ENCODE measurements at regions not wholly inside any gene's neighbourhood (a gene's known extent, or its start where the extent isn't known, plus 50 kb on each side); places are given as distances from the start of the nearest gene placed in this dataset.

DNA sequence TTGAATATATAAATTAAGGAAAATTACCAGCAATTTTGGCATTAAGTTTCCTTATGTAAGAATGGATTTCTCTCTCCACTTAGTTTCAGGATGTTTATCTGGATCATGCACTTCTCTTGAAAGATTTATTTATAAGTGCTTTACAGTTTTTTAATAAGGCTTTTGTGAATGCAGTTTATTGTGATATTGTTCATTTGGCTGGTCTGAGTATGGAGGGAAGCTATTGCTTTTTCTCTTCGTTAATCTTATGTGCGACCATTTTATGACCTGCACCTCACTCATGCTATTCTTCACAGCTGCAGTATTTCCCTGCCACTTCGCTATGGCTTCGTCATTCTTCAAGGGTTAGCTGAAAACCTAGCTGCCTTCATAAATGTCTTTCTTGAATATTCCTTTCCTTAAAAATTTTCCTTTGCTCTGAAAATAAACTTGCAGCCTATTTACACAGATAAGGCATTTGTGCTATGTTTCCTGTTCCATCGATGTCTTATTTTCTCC, 233.4 kb downstream of the SOCS6 start:
- TF ChIP-seq, protein P1, sequence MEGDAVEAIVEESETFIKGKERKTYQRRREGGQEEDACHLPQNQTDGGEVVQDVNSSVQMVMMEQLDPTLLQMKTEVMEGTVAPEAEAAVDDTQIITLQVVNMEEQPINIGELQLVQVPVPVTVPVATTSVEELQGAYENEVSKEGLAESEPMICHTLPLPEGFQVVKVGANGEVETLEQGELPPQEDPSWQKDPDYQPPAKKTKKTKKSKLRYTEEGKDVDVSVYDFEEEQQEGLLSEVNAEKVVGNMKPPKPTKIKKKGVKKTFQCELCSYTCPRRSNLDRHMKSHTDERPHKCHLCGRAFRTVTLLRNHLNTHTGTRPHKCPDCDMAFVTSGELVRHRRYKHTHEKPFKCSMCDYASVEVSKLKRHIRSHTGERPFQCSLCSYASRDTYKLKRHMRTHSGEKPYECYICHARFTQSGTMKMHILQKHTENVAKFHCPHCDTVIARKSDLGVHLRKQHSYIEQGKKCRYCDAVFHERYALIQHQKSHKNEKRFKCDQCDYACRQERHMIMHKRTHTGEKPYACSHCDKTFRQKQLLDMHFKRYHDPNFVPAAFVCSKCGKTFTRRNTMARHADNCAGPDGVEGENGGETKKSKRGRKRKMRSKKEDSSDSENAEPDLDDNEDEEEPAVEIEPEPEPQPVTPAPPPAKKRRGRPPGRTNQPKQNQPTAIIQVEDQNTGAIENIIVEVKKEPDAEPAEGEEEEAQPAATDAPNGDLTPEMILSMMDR (IDR thresholded peaks at IDR 0.05): no peak
- no peak for TF ChIP-seq EZH2phosphoT487 (IDR thresholded peaks at IDR 0.05)
- no peak for TF ChIP-seq EZH2 (IDR thresholded peaks at IDR 0.05)
